B cell (primary cell): ENCODE measurements at regions not wholly inside any gene's neighbourhood (a gene's known extent, or its start where the extent isn't known, plus 50 kb on each side); places are given as distances from the start of the nearest gene placed in this dataset.

ENCODE experiments used
- EZH2 ChIP-seq: IDR thresholded peaks from 2 replicates; pipeline ENCODE4 v1.6.1; 2012; ENCODE audit warnings: borderline replicate concordance, low read depth, mild to moderate bottlenecking, moderate library complexity, low read length; ENCODE audit not compliant: insufficient read depth, poor library complexity, severe bottlenecking
- TF ChIP-seq, protein P1 (sequence below): fragments of 200-600 bp; IDR thresholded peaks from one replicate; pipeline ENCODE4 v1.8.0; 2022; ENCODE audit warnings: antibody characterized with exemption, mild to moderate bottlenecking

DNA sequence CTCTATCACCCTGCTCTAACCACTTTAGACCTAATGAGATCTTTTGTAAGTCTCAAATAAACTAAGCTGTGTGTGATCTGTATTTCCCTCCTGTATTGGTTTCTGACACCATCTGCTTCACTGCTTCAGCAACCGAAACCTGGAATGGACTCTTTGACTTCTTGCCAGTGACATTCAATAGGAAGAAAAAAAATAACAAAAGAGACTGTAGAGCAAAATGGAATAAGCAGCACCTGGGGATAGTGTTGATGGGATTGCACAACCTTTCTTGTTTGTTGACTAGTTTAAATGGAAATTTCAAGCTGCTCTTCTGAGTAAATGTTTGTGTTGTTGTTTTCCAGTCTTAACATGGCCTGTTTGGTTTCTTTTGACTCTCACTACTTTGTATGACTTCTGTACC lies 888.6 kb upstream of the SEL1L start:
- TF ChIP-seq, protein P1, sequence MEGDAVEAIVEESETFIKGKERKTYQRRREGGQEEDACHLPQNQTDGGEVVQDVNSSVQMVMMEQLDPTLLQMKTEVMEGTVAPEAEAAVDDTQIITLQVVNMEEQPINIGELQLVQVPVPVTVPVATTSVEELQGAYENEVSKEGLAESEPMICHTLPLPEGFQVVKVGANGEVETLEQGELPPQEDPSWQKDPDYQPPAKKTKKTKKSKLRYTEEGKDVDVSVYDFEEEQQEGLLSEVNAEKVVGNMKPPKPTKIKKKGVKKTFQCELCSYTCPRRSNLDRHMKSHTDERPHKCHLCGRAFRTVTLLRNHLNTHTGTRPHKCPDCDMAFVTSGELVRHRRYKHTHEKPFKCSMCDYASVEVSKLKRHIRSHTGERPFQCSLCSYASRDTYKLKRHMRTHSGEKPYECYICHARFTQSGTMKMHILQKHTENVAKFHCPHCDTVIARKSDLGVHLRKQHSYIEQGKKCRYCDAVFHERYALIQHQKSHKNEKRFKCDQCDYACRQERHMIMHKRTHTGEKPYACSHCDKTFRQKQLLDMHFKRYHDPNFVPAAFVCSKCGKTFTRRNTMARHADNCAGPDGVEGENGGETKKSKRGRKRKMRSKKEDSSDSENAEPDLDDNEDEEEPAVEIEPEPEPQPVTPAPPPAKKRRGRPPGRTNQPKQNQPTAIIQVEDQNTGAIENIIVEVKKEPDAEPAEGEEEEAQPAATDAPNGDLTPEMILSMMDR: no peak
- TF ChIP-seq EZH2: no peak
